ENCODE measurements at regions not wholly inside any gene's neighbourhood (a gene's known extent, or its start where the extent isn't known, plus 50 kb on each side); places are given as distances from the start of the nearest gene placed in this dataset.

GRCh38 chr10:84907461-84908009 lies 579.1 kb downstream of the CCSER2 start:
- no peak for TF ChIP-seq CTCF (conservative IDR thresholded peaks at IDR 0.05; ENCODE audit: low read length)
- no peak for TF ChIP-seq EZH2phosphoT487 (IDR thresholded peaks at IDR 0.05; ENCODE audit: borderline replicate concordance)

Data from Loucy (cell line).